Gastroesophageal sphincter (tissue), 3 donors: ENCODE measurements at regions not wholly inside any gene's neighbourhood (a gene's known extent, or its start where the extent isn't known, plus 50 kb on each side); places are given as distances from the start of the nearest gene placed in this dataset.

ENCODE experiments used
- POLR2A ChIP-seq, 2 donors: fragments of 450-650 bp; IDR thresholded peaks; one replicate each; pipeline ENCODE4 v1.6.1; 2017; ENCODE audit warnings: antibody characterized with exemption in 2 of 2, mild to moderate bottlenecking in 2 of 2, moderate library complexity in 1 of 2
- POLR2AphosphoS5 ChIP-seq: sonication (generic); formaldehyde crosslinking; IDR thresholded peaks from one replicate; pipeline ENCODE4 v1.6.1; 2017; ENCODE audit warnings: antibody characterized with exemption
- TF ChIP-seq, protein P1 (sequence below), 4 experiments: fragments of 200-600 bp in 2 of 4; fragments of 450-650 bp in 2 of 4; sonication (generic) in 1 of 4; IDR thresholded peaks; one replicate each; pipeline ENCODE4 v1.5.1; 2017 to 2019; ENCODE audit warnings: antibody characterized with exemption in 4 of 4, mild to moderate bottlenecking in 2 of 4, moderate library complexity in 2 of 4

- TF ChIP-seq POLR2AphosphoS5 (no peak), POLR2A (IDR thresholded peaks at IDR 0.05) (no peak)
- TF ChIP-seq, protein P1, sequence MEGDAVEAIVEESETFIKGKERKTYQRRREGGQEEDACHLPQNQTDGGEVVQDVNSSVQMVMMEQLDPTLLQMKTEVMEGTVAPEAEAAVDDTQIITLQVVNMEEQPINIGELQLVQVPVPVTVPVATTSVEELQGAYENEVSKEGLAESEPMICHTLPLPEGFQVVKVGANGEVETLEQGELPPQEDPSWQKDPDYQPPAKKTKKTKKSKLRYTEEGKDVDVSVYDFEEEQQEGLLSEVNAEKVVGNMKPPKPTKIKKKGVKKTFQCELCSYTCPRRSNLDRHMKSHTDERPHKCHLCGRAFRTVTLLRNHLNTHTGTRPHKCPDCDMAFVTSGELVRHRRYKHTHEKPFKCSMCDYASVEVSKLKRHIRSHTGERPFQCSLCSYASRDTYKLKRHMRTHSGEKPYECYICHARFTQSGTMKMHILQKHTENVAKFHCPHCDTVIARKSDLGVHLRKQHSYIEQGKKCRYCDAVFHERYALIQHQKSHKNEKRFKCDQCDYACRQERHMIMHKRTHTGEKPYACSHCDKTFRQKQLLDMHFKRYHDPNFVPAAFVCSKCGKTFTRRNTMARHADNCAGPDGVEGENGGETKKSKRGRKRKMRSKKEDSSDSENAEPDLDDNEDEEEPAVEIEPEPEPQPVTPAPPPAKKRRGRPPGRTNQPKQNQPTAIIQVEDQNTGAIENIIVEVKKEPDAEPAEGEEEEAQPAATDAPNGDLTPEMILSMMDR (IDR thresholded peaks at IDR 0.05) = no peak
Measured at GRCh38 chr12:114884575-114884974, 200.6 kb upstream of the TBX3 start.
